Activated B cell treated with CpG ODN at 0.5 μM for 24 hours (primary cell): ENCODE measurements at regions not wholly inside any gene's neighbourhood (a gene's known extent, or its start where the extent isn't known, plus 50 kb on each side); places are given as distances from the start of the nearest gene placed in this dataset.

Experiments used
- ATAC-seq: fragments of 200-7000 bp; cut with Tn5 transposase; one replicate; pipeline ENCODE4 v1.10.0; 2021; ENCODE audit warnings: low read depth, mild to moderate bottlenecking, moderate library complexity
- CTCF ChIA-PET: fragments of 350-600 bp; sonication (Branson Sonifier 250); formaldehyde crosslinking; loops from one replicate; lab custom pipeline; 2021; ENCODE audit warnings: antibody characterized with exemption; lab: Charles Lee
- POLR2A ChIA-PET: fragments of 350-600 bp; sonication (Branson Sonifier 250); formaldehyde crosslinking; loops from one replicate; lab custom pipeline; 2021; ENCODE audit warnings: antibody characterized with exemption; lab: Charles Lee
- DNase-seq: peaks from one replicate; pipeline ENCODE4 v3.0.0; 2022
- H3K27ac Mint-ChIP-seq: one replicate; pipeline ENCODE4 v1.8.0; 2020; ENCODE audit warnings: mixed read lengths
- H3K27me3 Mint-ChIP-seq: one replicate; pipeline ENCODE4 v1.8.0; 2021; ENCODE audit warnings: mixed read lengths
- H3K36me3 Mint-ChIP-seq: one replicate; pipeline ENCODE4 v1.8.0; 2021; ENCODE audit warnings: low read depth, mixed read lengths
- H3K4me1 Mint-ChIP-seq: one replicate; pipeline ENCODE4 v1.8.0; 2021; ENCODE audit warnings: mixed read lengths
- H3K4me3 Mint-ChIP-seq: one replicate; pipeline ENCODE4 v1.8.0; 2020; ENCODE audit warnings: mild to moderate bottlenecking, mixed read lengths
- H3K9me3 Mint-ChIP-seq: one replicate; pipeline ENCODE4 v1.8.0; 2020; ENCODE audit warnings: mixed read lengths
- CTCF ChIP-seq: fragments of 200-600 bp; IDR thresholded peaks from one replicate; pipeline ENCODE4 v1.8.0; 2022; ENCODE audit warnings: antibody characterized with exemption, mild to moderate bottlenecking
- intact Hi-C: fragments of 100-400 bp; cut with micrococcal nuclease; formaldehyde crosslinking; loops from one replicate; pipeline ENCODE4 v1.15.1; 2024

GRCh38 chr9:126027566-126027965, 280.4 kb downstream of the PBX3 start:
- DNase-seq (no peak), ATAC-seq (no peak)
- H3K27ac Mint-ChIP-seq: no peak overlapping the region
- H3K36me3 Mint-ChIP-seq: no peaks in the 10 kb centered on the region
- ChIA-PET POLR2A (no interaction called here), CTCF (no interaction called here)
- H3K9me3 Mint-ChIP-seq: no peaks in the 10 kb centered on the region
- TF ChIP-seq CTCF: no peak
- intact Hi-C loops: no loop called here
- no peak overlapping the region for H3K4me3 Mint-ChIP-seq
- H3K27me3 Mint-ChIP-seq: peaks cover 3% of the 10 kb centered on the region
- H3K4me1 Mint-ChIP-seq: no peaks in the 10 kb centered on the region

- ATAC-seq (no peak), DNase-seq (no peak)
- H3K27ac Mint-ChIP-seq: no peak overlapping the region
- no peaks in the 10 kb centered on the region for H3K36me3 Mint-ChIP-seq
- ChIA-PET CTCF (no interaction called here), POLR2A (no interaction called here)
- no peak for TF ChIP-seq CTCF
- no peaks in the 10 kb centered on the region for H3K4me1 Mint-ChIP-seq
- no peak overlapping the region for H3K4me3 Mint-ChIP-seq
- intact Hi-C loops: no loop called here
- peaks cover 7% of the 10 kb centered on the region for H3K27me3 Mint-ChIP-seq
- no peaks in the 10 kb centered on the region for H3K9me3 Mint-ChIP-seq
Measured at GRCh38 chr9:126028746-126029145, 281.6 kb downstream of the PBX3 start.

GRCh38 chr9:126030716-126031115, 283.5 kb downstream of the PBX3 start:
- ChIA-PET POLR2A (no interaction called here), CTCF (no interaction called here)
- no peak for DNase-seq
- no peak for ATAC-seq
- intact Hi-C loops: no loop called here
- no peaks in the 10 kb centered on the region for H3K4me1 Mint-ChIP-seq
- TF ChIP-seq CTCF: no peak
- no peak overlapping the region for H3K27ac Mint-ChIP-seq
- no peak overlapping the region for H3K4me3 Mint-ChIP-seq
- H3K9me3 Mint-ChIP-seq: no peaks in the 10 kb centered on the region
- no peaks in the 10 kb centered on the region for H3K36me3 Mint-ChIP-seq
- peaks cover 20% of the 10 kb centered on the region for H3K27me3 Mint-ChIP-seq

- Mint-ChIP-seq H3K27me3 (peaks cover 23% of the 10 kb centered on the region), H3K36me3 (no peaks in the 10 kb centered on the region), H3K4me1 (no peaks in the 10 kb centered on the region), H3K27ac (no peak overlapping the region), H3K4me3 (no peak overlapping the region), H3K9me3 (no peaks in the 10 kb centered on the region)
- intact Hi-C loops: no loop called here
- POLR2A ChIA-PET: no interaction called here
- no peak for TF ChIP-seq CTCF
- no peak for DNase-seq
- CTCF ChIA-PET: no interaction called here
- no peak for ATAC-seq
Measured at GRCh38 chr9:126031116-126031515, 283.9 kb downstream of the PBX3 start.

- ChIA-PET CTCF (no interaction called here), POLR2A (no interaction called here)
- no peak overlapping the region for H3K27ac Mint-ChIP-seq
- no peak overlapping the region for H3K4me3 Mint-ChIP-seq
- H3K27me3 Mint-ChIP-seq: peaks cover 25% of the 10 kb centered on the region
- H3K9me3 Mint-ChIP-seq: no peaks in the 10 kb centered on the region
- TF ChIP-seq CTCF: no peak
- intact Hi-C loops: no loop called here
- no peak for ATAC-seq
- no peaks in the 10 kb centered on the region for H3K4me1 Mint-ChIP-seq
- DNase-seq: no peak
- H3K36me3 Mint-ChIP-seq: no peaks in the 10 kb centered on the region
Measured at GRCh38 chr9:126032135-126032534, 285.0 kb downstream of the PBX3 start.
